ENCODE measurements at regions not wholly inside any gene's neighbourhood (a gene's known extent, or its start where the extent isn't known, plus 50 kb on each side); places are given as distances from the start of the nearest gene placed in this dataset.

DNA sequence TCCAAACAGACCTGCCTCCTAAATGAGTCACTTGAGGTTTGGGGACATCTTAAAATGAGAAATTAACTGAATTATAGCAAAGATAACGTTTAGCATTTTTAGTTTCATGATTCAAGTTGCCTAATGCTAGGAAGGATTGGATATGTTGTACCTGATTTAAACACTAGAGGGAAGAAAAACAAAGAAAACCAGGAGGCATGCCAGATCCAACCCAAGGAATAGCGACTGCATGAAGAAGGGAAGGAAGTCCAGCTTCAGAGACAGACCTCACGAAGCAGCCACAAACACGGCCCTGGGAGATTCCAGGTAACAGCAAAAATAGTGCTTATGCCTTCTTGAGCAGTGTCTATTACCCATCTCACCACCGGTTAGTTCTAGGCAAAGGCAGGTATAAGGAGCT lies 499.9 kb upstream of the SPHKAP start:
- TF ChIP-seq EZH2phosphoT487 (IDR thresholded peaks at IDR 0.05; ENCODE audit: insufficient read depth, low read depth) = no peak
- TF ChIP-seq EZH2 (IDR thresholded peaks at IDR 0.05; ENCODE audit: insufficient read depth, poor library complexity, severe bottlenecking) = no peak
